ENCODE measurements at regions not wholly inside any gene's neighbourhood (a gene's known extent, or its start where the extent isn't known, plus 50 kb on each side); places are given as distances from the start of the nearest gene placed in this dataset.

DNA sequence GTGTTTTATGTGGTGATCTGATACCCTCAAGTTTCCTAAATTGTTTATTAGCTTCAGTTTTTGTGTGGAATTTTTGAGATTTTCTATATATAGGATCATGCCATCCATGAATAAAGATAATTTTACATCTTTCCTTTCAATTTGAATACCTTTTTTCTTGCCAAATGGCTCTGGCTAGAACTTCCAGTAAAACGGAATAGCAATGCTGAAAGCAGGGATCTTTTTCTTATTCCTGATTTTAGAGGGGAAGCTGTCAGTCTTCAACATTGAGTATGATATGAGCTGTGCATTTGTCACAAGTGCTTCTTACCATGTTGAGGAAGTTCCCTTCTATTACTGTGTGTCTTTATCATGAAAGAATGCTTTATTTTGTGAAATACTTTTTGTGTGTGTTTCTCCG is 618.8 kb downstream of the FGF9 start:
- no peaks in the 10 kb centered on the region for H3K36me3 ChIP-seq (ENCODE audit: control insufficient read depth in 1 of 2, insufficient read depth in 2 of 2, low read length in 2 of 2)
- no peak overlapping the region for H3K4me2 ChIP-seq (ENCODE audit: low read length)
- POLR2A ChIA-PET = no interaction called here
- H3K9me2 ChIP-seq (ENCODE audit: insufficient read depth) = no peaks in the 10 kb centered on the region
- intact Hi-C loops (cut with micrococcal nuclease) = no loop called here
- no peak for TF ChIP-seq EZH2phosphoT487 (IDR thresholded peaks at IDR 0.05; ENCODE audit: borderline replicate concordance)
- no peak overlapping the region for H3K9ac ChIP-seq (ENCODE audit: low read length)
- H4K20me1 ChIP-seq (ENCODE audit: insufficient read depth) = no peaks in the 10 kb centered on the region
- ATAC-seq = no peak
- CTCF ChIA-PET = no interaction called here
- H3K9me3 ChIP-seq (ENCODE audit: control insufficient read depth in 1 of 2, insufficient read depth in 1 of 2, low read depth in 1 of 2, low read length in 2 of 2) = no peaks in the 10 kb centered on the region
- no peak overlapping the region for H2AFZ ChIP-seq (ENCODE audit: low read depth, low read length, poor library complexity, severe bottlenecking)
- RAD21 ChIA-PET (ENCODE audit: low non-redundant PET in 1 of 2, low total read pairs in 2 of 2, uncharacterized antibody in 2 of 2, unreplicated experiment in 2 of 2) = no interaction called here
- no TSS peak for BruUV-seq (replicated peaks)
- no peaks in the 10 kb centered on the region for H3K27me3 ChIP-seq (ENCODE audit: insufficient read depth, low read length)
- H3K27ac ChIP-seq (ENCODE audit: low read depth, low read length) = no peak overlapping the region
- DNase-seq (ENCODE audit: low read depth, low spot score) = no peak
- H3K4me3 ChIP-seq (replicated peaks in 1 of 2; ENCODE audit: low read depth in 1 of 2, low read length in 2 of 2) = no peak overlapping the region
- H3K4me1 ChIP-seq (ENCODE audit: control insufficient read depth in 1 of 2, insufficient read depth in 2 of 2, low read length in 2 of 2) = no peaks in the 10 kb centered on the region
- H3K79me2 ChIP-seq (ENCODE audit: insufficient read depth, low read length) = no peaks in the 10 kb centered on the region

DNA sequence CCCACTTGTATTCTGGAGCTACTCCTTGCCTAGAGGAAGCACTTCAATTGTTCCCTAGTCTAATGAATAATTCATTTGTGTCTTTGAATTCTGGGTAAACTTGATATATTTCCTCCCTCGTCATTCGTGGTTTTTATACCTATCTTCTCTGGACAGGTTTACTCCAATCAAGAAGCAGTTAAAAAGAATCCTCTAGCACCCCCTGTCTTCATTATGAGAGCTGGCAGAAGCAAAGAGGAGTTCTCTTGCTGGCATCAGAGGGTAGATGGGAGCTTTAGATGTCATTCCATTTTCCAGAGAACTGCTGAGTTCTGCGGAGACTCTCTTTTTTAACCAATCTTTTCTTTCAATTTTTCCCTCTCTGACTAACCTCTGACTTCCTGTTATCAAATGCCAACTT is 627.7 kb downstream of the FGF9 start:
- Histone ChIP-seq H3K27ac (ENCODE audit: low read depth, low read length) (no peak overlapping the region), H3K4me3 (replicated peaks in 1 of 2; ENCODE audit: low read depth in 1 of 2, low read length in 2 of 2) (no peak overlapping the region), H3K9me3 (ENCODE audit: control insufficient read depth in 1 of 2, insufficient read depth in 1 of 2, low read depth in 1 of 2, low read length in 2 of 2) (peaks cover 0 to 5% of the 10 kb centered on the region in 2 experiments; a peak in 1 of 4 replicates), H3K4me1 (ENCODE audit: control insufficient read depth in 1 of 2, insufficient read depth in 2 of 2, low read length in 2 of 2) (no peaks in the 10 kb centered on the region), H2AFZ (ENCODE audit: low read depth, low read length, poor library complexity, severe bottlenecking) (no peak overlapping the region), H4K20me1 (ENCODE audit: insufficient read depth) (no peaks in the 10 kb centered on the region), H3K4me2 (ENCODE audit: low read length) (no peak overlapping the region), H3K27me3 (ENCODE audit: insufficient read depth, low read length) (no peaks in the 10 kb centered on the region), H3K9ac (ENCODE audit: low read length) (no peak overlapping the region), H3K79me2 (ENCODE audit: insufficient read depth, low read length) (no peaks in the 10 kb centered on the region), H3K36me3 (ENCODE audit: control insufficient read depth in 1 of 2, insufficient read depth in 2 of 2, low read length in 2 of 2) (no peaks in the 10 kb centered on the region), H3K9me2 (ENCODE audit: insufficient read depth) (no peaks in the 10 kb centered on the region)
- ATAC-seq (no peak), DNase-seq (ENCODE audit: low read depth, low spot score) (no peak)
- intact Hi-C loops (cut with micrococcal nuclease) = no loop called here
- CTCF ChIA-PET = no interaction called here
- BruUV-seq (replicated peaks) = no TSS peak
- TF ChIP-seq ZFX (IDR thresholded peaks at IDR 0.05) (no peak), CBX3 (IDR thresholded peaks at IDR 0.05; ENCODE audit: low read depth) (no peak), ELF1 (IDR thresholded peaks at IDR 0.05; ENCODE audit: borderline replicate concordance, low read depth) (no peak), SP1 (IDR thresholded peaks at IDR 0.05; ENCODE audit: low read depth) (no peak), EGR1 (IDR thresholded peaks at IDR 0.05; ENCODE audit: low read depth) (no peak), CEBPB (IDR thresholded peaks at IDR 0.05; ENCODE audit: low read depth) (no peak), JUND (IDR thresholded peaks at IDR 0.05) (no peak), RAD21 (IDR thresholded peaks at IDR 0.05; ENCODE audit: low read depth) (no peak), FOSL1 (IDR thresholded peaks at IDR 0.05; ENCODE audit: low read depth) (no peak), EZH2phosphoT487 (IDR thresholded peaks at IDR 0.05; ENCODE audit: borderline replicate concordance) (no peak), YY1 (IDR thresholded peaks at IDR 0.05; ENCODE audit: extremely low read depth, insufficient replicate concordance, low read depth, low read length) (no peak)
- TF ChIP-seq, protein P1, sequence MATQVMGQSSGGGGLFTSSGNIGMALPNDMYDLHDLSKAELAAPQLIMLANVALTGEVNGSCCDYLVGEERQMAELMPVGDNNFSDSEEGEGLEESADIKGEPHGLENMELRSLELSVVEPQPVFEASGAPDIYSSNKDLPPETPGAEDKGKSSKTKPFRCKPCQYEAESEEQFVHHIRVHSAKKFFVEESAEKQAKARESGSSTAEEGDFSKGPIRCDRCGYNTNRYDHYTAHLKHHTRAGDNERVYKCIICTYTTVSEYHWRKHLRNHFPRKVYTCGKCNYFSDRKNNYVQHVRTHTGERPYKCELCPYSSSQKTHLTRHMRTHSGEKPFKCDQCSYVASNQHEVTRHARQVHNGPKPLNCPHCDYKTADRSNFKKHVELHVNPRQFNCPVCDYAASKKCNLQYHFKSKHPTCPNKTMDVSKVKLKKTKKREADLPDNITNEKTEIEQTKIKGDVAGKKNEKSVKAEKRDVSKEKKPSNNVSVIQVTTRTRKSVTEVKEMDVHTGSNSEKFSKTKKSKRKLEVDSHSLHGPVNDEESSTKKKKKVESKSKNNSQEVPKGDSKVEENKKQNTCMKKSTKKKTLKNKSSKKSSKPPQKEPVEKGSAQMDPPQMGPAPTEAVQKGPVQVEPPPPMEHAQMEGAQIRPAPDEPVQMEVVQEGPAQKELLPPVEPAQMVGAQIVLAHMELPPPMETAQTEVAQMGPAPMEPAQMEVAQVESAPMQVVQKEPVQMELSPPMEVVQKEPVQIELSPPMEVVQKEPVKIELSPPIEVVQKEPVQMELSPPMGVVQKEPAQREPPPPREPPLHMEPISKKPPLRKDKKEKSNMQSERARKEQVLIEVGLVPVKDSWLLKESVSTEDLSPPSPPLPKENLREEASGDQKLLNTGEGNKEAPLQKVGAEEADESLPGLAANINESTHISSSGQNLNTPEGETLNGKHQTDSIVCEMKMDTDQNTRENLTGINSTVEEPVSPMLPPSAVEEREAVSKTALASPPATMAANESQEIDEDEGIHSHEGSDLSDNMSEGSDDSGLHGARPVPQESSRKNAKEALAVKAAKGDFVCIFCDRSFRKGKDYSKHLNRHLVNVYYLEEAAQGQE (IDR thresholded peaks at IDR 0.05; ENCODE audit: low read depth) = no peak
- TF ChIP-seq, protein P2, sequence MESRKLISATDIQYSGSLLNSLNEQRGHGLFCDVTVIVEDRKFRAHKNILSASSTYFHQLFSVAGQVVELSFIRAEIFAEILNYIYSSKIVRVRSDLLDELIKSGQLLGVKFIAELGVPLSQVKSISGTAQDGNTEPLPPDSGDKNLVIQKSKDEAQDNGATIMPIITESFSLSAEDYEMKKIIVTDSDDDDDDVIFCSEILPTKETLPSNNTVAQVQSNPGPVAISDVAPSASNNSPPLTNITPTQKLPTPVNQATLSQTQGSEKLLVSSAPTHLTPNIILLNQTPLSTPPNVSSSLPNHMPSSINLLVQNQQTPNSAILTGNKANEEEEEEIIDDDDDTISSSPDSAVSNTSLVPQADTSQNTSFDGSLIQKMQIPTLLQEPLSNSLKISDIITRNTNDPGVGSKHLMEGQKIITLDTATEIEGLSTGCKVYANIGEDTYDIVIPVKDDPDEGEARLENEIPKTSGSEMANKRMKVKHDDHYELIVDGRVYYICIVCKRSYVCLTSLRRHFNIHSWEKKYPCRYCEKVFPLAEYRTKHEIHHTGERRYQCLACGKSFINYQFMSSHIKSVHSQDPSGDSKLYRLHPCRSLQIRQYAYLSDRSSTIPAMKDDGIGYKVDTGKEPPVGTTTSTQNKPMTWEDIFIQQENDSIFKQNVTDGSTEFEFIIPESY (IDR thresholded peaks at IDR 0.05; ENCODE audit: extremely low read depth, insufficient replicate concordance, low read length) = no peak
- TF ChIP-seq, protein P3, sequence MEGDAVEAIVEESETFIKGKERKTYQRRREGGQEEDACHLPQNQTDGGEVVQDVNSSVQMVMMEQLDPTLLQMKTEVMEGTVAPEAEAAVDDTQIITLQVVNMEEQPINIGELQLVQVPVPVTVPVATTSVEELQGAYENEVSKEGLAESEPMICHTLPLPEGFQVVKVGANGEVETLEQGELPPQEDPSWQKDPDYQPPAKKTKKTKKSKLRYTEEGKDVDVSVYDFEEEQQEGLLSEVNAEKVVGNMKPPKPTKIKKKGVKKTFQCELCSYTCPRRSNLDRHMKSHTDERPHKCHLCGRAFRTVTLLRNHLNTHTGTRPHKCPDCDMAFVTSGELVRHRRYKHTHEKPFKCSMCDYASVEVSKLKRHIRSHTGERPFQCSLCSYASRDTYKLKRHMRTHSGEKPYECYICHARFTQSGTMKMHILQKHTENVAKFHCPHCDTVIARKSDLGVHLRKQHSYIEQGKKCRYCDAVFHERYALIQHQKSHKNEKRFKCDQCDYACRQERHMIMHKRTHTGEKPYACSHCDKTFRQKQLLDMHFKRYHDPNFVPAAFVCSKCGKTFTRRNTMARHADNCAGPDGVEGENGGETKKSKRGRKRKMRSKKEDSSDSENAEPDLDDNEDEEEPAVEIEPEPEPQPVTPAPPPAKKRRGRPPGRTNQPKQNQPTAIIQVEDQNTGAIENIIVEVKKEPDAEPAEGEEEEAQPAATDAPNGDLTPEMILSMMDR (IDR thresholded peaks at IDR 0.05 in 2 of 3, conservative IDR thresholded peaks at IDR 0.05 in 1 of 3; ENCODE audit: borderline replicate concordance in 1 of 3, insufficient read depth in 1 of 3, low read depth in 2 of 3, low read length in 2 of 3) = no peak
- POLR2A ChIA-PET = no interaction called here
- RAD21 ChIA-PET (ENCODE audit: low non-redundant PET in 1 of 2, low total read pairs in 2 of 2, uncharacterized antibody in 2 of 2, unreplicated experiment in 2 of 2) = no interaction called here

All from HCT116 (cell line).